H1 (cell line): ENCODE measurements at regions not wholly inside any gene's neighbourhood (a gene's known extent, or its start where the extent isn't known, plus 50 kb on each side); places are given as distances from the start of the nearest gene placed in this dataset.

Experiments used
- CTCF ChIA-PET: fragments of 300-600 bp; sonication (Branson Sonifier 250); formaldehyde crosslinking; loops from one replicate; lab custom pipeline; 2021; ENCODE audit not compliant: partially characterized antibody; lab: Charles Lee
- POLR2A ChIA-PET: fragments of 300-600 bp; sonication (Branson Sonifier 250); formaldehyde crosslinking; loops from one replicate; lab custom pipeline; 2021; ENCODE audit warnings: inconsistent platforms; ENCODE audit not compliant: partially characterized antibody; lab: Charles Lee
- DNase-seq, 2 experiments: peaks; one replicate each; pipeline versions ENCODE4 v3.0.0 to v3.0.0-alpha.2; 2010 to 2022; ENCODE audit warnings: low spot score in 2 of 2, low read depth in 1 of 2, mixed read lengths in 1 of 2
- FAIRE-seq: peaks from 2 replicates; lab custom pipeline; 2011; peaks lifted over from hg19 to GRCh38; lab: Jason Lieb, UNC
- H2AFZ ChIP-seq: 2 replicates; pipeline ENCODE4 v1.8.1; 2012; ENCODE audit warnings: low read length, inconsistent platforms
- H2AK5ac ChIP-seq: 2 replicates; pipeline ENCODE4 v1.6.1; 2013; ENCODE audit warnings: low read depth, low read length
- H2BK120ac ChIP-seq: replicated peaks from 2 replicates; pipeline ENCODE3; 2013; ENCODE audit warnings: low read depth, low read length, inconsistent platforms
- H2BK12ac ChIP-seq: 2 replicates; pipeline ENCODE4 v1.6.1; 2013; ENCODE audit warnings: low read depth, low read length
- H2BK15ac ChIP-seq: 2 replicates; pipeline ENCODE4 v1.6.1; 2013; ENCODE audit warnings: low read length
- H2BK20ac ChIP-seq: 2 replicates; pipeline ENCODE4 v1.6.1; 2013; ENCODE audit warnings: low read length
- H2BK5ac ChIP-seq: 2 replicates; pipeline ENCODE4 v1.6.1; 2013; ENCODE audit warnings: low read depth, low read length
- H3K14ac ChIP-seq: 2 replicates; pipeline ENCODE4 v1.6.1; 2013; ENCODE audit warnings: inconsistent platforms; ENCODE audit not compliant: insufficient read length
- H3K18ac ChIP-seq: 2 replicates; pipeline ENCODE4 v1.6.1; 2013; ENCODE audit warnings: low read length; ENCODE audit errors: extremely low read depth
- H3K23ac ChIP-seq: 2 replicates; pipeline ENCODE4 v1.6.1; 2013; ENCODE audit warnings: inconsistent platforms; ENCODE audit not compliant: insufficient read length
- H3K23me2 ChIP-seq: 2 replicates; pipeline ENCODE4 v1.6.1; 2013; ENCODE audit warnings: low read depth, low read length
- H3K27ac ChIP-seq: 2 replicates; pipeline ENCODE4 v1.6.1; 2011; ENCODE audit warnings: low read depth, low read length, inconsistent platforms
- H3K27me3 ChIP-seq, 4 experiments: replicated peaks in 1 of 4; 1 replicate in 1 of 4; 2 replicates in 3 of 4; pipeline versions ENCODE4 v1.6.1 to v1.8.1; 2011 to 2013; ENCODE audit warnings: low read length in 3 of 4, mild to moderate bottlenecking in 3 of 4, inconsistent platforms in 2 of 4, mixed read lengths in 2 of 4, moderate library complexity in 1 of 4; ENCODE audit not compliant: control insufficient read depth in 3 of 4, insufficient read depth in 3 of 4; ENCODE audit errors: extremely low read depth in 1 of 4
- H3K36me3 ChIP-seq, 4 experiments: 2 replicates each; pipeline versions ENCODE4 v1.6.1 to v1.8.1; 2011 to 2013; ENCODE audit warnings: mild to moderate bottlenecking in 4 of 4, low read length in 3 of 4, moderate library complexity in 2 of 4, control low read depth in 1 of 4, inconsistent platforms in 1 of 4; ENCODE audit not compliant: insufficient read depth in 4 of 4, control insufficient read depth in 2 of 4
- H3K4ac ChIP-seq: replicated peaks from 2 replicates; pipeline ENCODE3; 2013; ENCODE audit warnings: low read length, low read depth, mixed read lengths, inconsistent platforms; ENCODE audit not compliant: insufficient read length
- H3K4me1 ChIP-seq, 4 experiments: replicated peaks in 1 of 4; 1 replicate in 1 of 4; 2 replicates in 3 of 4; pipeline versions ENCODE4 v1.6.1 to v1.8.1; 2011 to 2013; ENCODE audit warnings: low read length in 3 of 4, inconsistent platforms in 2 of 4, mixed read lengths in 1 of 4; ENCODE audit not compliant: insufficient read depth in 4 of 4, control insufficient read depth in 3 of 4
- H3K4me2 ChIP-seq, 2 experiments: 2 replicates each; pipeline versions ENCODE4 v1.6.1 to v1.8.1; 2011 to 2013; ENCODE audit warnings: low read depth in 2 of 2, low read length in 2 of 2, control low read depth in 1 of 2, inconsistent platforms in 1 of 2, mild to moderate bottlenecking in 1 of 2; ENCODE audit not compliant: insufficient read depth in 1 of 2
- H3K4me3 ChIP-seq, 4 experiments: fragments of 200-600, 300-600 bp in 1 of 4; sonication (generic), shearing (Covaris generic), sonication (Bioruptor Twin) in 1 of 4; 2 replicates each; pipeline versions ENCODE4 v1.5.1 to v1.8.1; 2011 to 2016; ENCODE audit warnings: low read length in 4 of 4, low read depth in 3 of 4, control low read depth in 2 of 4, inconsistent platforms in 2 of 4, mild to moderate bottlenecking in 2 of 4, mixed read lengths in 1 of 4, moderate library complexity in 1 of 4; ENCODE audit not compliant: insufficient read depth in 2 of 4; ENCODE audit errors: extremely low read depth in 1 of 4
- H3K56ac ChIP-seq: replicated peaks from 2 replicates; pipeline ENCODE3; 2013; ENCODE audit warnings: low read depth, mild to moderate bottlenecking, mixed read lengths, low read length, inconsistent platforms; ENCODE audit not compliant: insufficient read length
- H3K79me1 ChIP-seq: 2 replicates; pipeline ENCODE4 v1.6.1; 2013; ENCODE audit warnings: low read depth, low read length, control low read depth
- H3K79me2 ChIP-seq, 2 experiments: 2 replicates each; pipeline versions ENCODE4 v1.6.1 to v1.8.1; 2012 to 2013; ENCODE audit warnings: low read length in 2 of 2, mild to moderate bottlenecking in 2 of 2, inconsistent platforms in 1 of 2; ENCODE audit not compliant: insufficient read depth in 2 of 2, control insufficient read depth in 1 of 2
- H3K9ac ChIP-seq, 4 experiments: replicated peaks in 1 of 4; 1 replicate in 1 of 4; 2 replicates in 3 of 4; pipeline versions ENCODE4 v1.6.1 to v1.8.1; 2011 to 2013; ENCODE audit warnings: low read depth in 3 of 4, low read length in 3 of 4, control low read depth in 2 of 4, mild to moderate bottlenecking in 2 of 4, moderate library complexity in 2 of 4, inconsistent platforms in 1 of 4; ENCODE audit errors: extremely low read depth in 1 of 4
- H3K9me3 ChIP-seq, 2 experiments: 2 replicates each; pipeline versions ENCODE4 v1.6.1 to v1.8.1; 2012 to 2013; ENCODE audit warnings: mild to moderate bottlenecking in 2 of 2, moderate library complexity in 2 of 2, control low read depth in 1 of 2, inconsistent platforms in 1 of 2, low read depth in 1 of 2, low read length in 1 of 2, mixed read lengths in 1 of 2; ENCODE audit not compliant: insufficient read depth in 2 of 2
- H4K20me1 ChIP-seq, 2 experiments: replicated peaks in 1 of 2; 2 replicates each; pipeline versions ENCODE3 to v1.8.1; 2011 to 2013; ENCODE audit warnings: inconsistent platforms in 2 of 2, low read length in 2 of 2, mild to moderate bottlenecking in 1 of 2; ENCODE audit not compliant: insufficient read depth in 2 of 2, control insufficient read depth in 1 of 2
- H4K5ac ChIP-seq: 2 replicates; pipeline ENCODE4 v1.6.1; 2013; ENCODE audit warnings: low read length, low read depth, mixed read lengths, inconsistent platforms; ENCODE audit not compliant: insufficient read length
- H4K8ac ChIP-seq: 2 replicates; pipeline ENCODE4 v1.8.0; 2013; ENCODE audit warnings: mild to moderate bottlenecking, moderate library complexity, low read length, inconsistent platforms; ENCODE audit not compliant: insufficient read depth; ENCODE audit errors: extremely low read depth
- H4K91ac ChIP-seq: replicated peaks from 2 replicates; pipeline ENCODE3; 2013; ENCODE audit warnings: low read length, mixed read lengths, inconsistent platforms; ENCODE audit not compliant: insufficient read length
- POLR2AphosphoS5 ChIP-seq: IDR thresholded peaks from 2 replicates; pipeline ENCODE4 v1.6.1; 2011; ENCODE audit warnings: low read depth, low read length
- WGBS, 2 experiments: shearing (Covaris generic) in 1 of 2; methylation state at CpG; one replicate each; pipeline versions ENCODE4 v1.1.6 to v1.1.7; 2013 to 2015; ENCODE audit warnings: low lambda C conversion rate in 2 of 2, mixed read lengths in 2 of 2, inconsistent platforms in 1 of 2, low coverage in 1 of 2, missing lambda C conversion rate in 1 of 2; ENCODE audit not compliant: insufficient replicate concordance in 2 of 2, insufficient coverage in 1 of 2, insufficient read length in 1 of 2; ENCODE audit errors: extremely low coverage in 1 of 2, missing lambda C conversion rate in 1 of 2; 5-methylcytosine and 5-hydroxymethylcytosine counted together

- Histone ChIP-seq H3K14ac (no peak overlapping the region), H3K4ac (no peak overlapping the region), H2BK20ac (no peak overlapping the region), H3K79me1 (no peaks in the 10 kb centered on the region), H2AK5ac (no peak overlapping the region), H2BK15ac (no peak overlapping the region), H4K91ac (no peak overlapping the region), H3K23me2 (no peaks in the 10 kb centered on the region; the same call in 1 of the 2 replicates), H3K27me3 (no peaks in the 10 kb centered on the region), H3K27ac (no peak overlapping the region), H3K18ac (no peak overlapping the region), H3K4me2 (no peak overlapping the region), H3K79me2 (no peaks in the 10 kb centered on the region), H3K23ac (no peak overlapping the region), H3K56ac (no peak overlapping the region), H4K8ac (no peak overlapping the region), H2BK120ac (no peak overlapping the region), H2BK12ac (no peak overlapping the region), H4K20me1 (no peaks in the 10 kb centered on the region), H3K9ac (no peak overlapping the region), H3K4me3 (no peak overlapping the region), H3K36me3 (no peaks in the 10 kb centered on the region), H2AFZ (no peak overlapping the region), H2BK5ac (no peak overlapping the region), H3K9me3 (0 out of 4 replicates have a peak, but pooled peaks cover 0 to 2% of the 10 kb centered on the region in 2 experiments), H3K4me1 (no peaks in the 10 kb centered on the region), H4K5ac (no peak overlapping the region)
- ChIA-PET CTCF (no interaction called here), POLR2A (no interaction called here)
- TF ChIP-seq POLR2AphosphoS5: no peak
- 95% methylated on average over 4 of the region's 4 CpGs; no CpG with 5 or more reads in 1 of the 2 experiments for WGBS, 2 experiments
- FAIRE-seq (no peak), DNase-seq (no peak)
Measured at GRCh38 chr21:18940791-18941190, 537.2 kb upstream of the TMPRSS15 start.
